PC-3 (cell line): ENCODE measurements at regions not wholly inside any gene's neighbourhood (a gene's known extent, or its start where the extent isn't known, plus 50 kb on each side); places are given as distances from the start of the nearest gene placed in this dataset.
A peak's percentile ranks its signal among the peaks of the same experiment; 100 is the strongest.

Experiments
- ATAC-seq: fragments of 200-7000 bp; cut with Tn5 transposase; 2 replicates; pipeline ENCODE4 v1.9.1; 2020; ENCODE audit warnings: mild to moderate bottlenecking, moderate library complexity
- BruUV-seq: library from RNA; stranded (reverse); fragments of 400-500 nt; replicated peaks from 2 replicates; lab custom pipeline; 2021; lab: Mats Ljungman, UMichigan
- CTCF ChIA-PET: fragments of 300-600 bp; sonication (Branson Sonifier 250); formaldehyde crosslinking; loops from one replicate; lab custom pipeline; 2022; ENCODE audit warnings: antibody characterized with exemption; lab: Charles Lee
- POLR2A ChIA-PET: fragments of 300-600 bp; sonication (Branson Sonifier 250); formaldehyde crosslinking; loops from one replicate; lab custom pipeline; 2022; ENCODE audit warnings: antibody characterized with exemption; ENCODE audit not compliant: unreplicated experiment; lab: Charles Lee
- DNase-seq: peaks from one replicate; pipeline ENCODE4 v3.0.0-alpha.2; 2015
- H2AFZ ChIP-seq: fragments of 300-600 bp; sonication (generic); 2 replicates; pipeline ENCODE4 v1.6.0; 2016; ENCODE audit warnings: antibody characterized with exemption, low read length
- H3F3A ChIP-seq: fragments of 300-600 bp; sonication (generic); one replicate; pipeline ENCODE4 v1.6.0; 2017; ENCODE audit warnings: antibody characterized with exemption, low read length, control low read depth, mild to moderate bottlenecking; ENCODE audit not compliant: unreplicated experiment
- H3K27ac ChIP-seq: fragments of 300-600 bp; sonication (generic); 2 replicates; pipeline ENCODE4 v1.5.1; 2016; ENCODE audit warnings: mild to moderate bottlenecking, low read length
- H3K27me3 ChIP-seq: fragments of 300-600 bp; sonication (generic); 2 replicates; pipeline ENCODE4 v1.6.1; 2016; ENCODE audit warnings: low read length, mixed read lengths
- H3K36me3 ChIP-seq: fragments of 300-600 bp; sonication (generic); 2 replicates; pipeline ENCODE4 v1.6.1; 2016; ENCODE audit warnings: low read depth, mixed run types, low read length, mixed read lengths
- H3K4me1 ChIP-seq: fragments of 300-600 bp; sonication (generic); 2 replicates; pipeline ENCODE4 v1.5.1; 2016; ENCODE audit warnings: low read length; ENCODE audit not compliant: insufficient read depth
- H3K4me2 ChIP-seq: fragments of 300-600 bp; sonication (generic); 2 replicates; pipeline ENCODE4 v1.6.0; 2016; ENCODE audit warnings: low read length
- H3K4me3 ChIP-seq: fragments of 300-600 bp; sonication (generic); 2 replicates; pipeline ENCODE4 v1.5.1; 2016; ENCODE audit warnings: mild to moderate bottlenecking, low read length, mixed read lengths
- H3K79me2 ChIP-seq: fragments of 300-600 bp; sonication (generic); 2 replicates; pipeline ENCODE4 v1.6.1; 2017; ENCODE audit warnings: low read length, mixed read lengths
- H3K9ac ChIP-seq: fragments of 300-600 bp; sonication (generic); 2 replicates; pipeline ENCODE4 v1.6.0; 2016; ENCODE audit warnings: mild to moderate bottlenecking, low read length
- H3K9me2 ChIP-seq: fragments of 300-600 bp; sonication (generic); replicated peaks from 2 replicates; pipeline ENCODE4 v1.6.1; 2016; ENCODE audit warnings: mixed run types, low read length, mixed read lengths
- H3K9me3 ChIP-seq: fragments of 300-600 bp; sonication (generic); 2 replicates; pipeline ENCODE4 v1.6.1; 2016; ENCODE audit warnings: low read length, mixed read lengths
- H4K20me1 ChIP-seq: fragments of 300-600 bp; sonication (generic); 2 replicates; pipeline ENCODE4 v1.6.1; 2016; ENCODE audit warnings: low read length, mixed read lengths
- CTCF ChIP-seq: fragments of 300-600 bp; sonication (generic); conservative IDR thresholded peaks from 2 replicates; pipeline ENCODE4 v1.5.1; 2017; ENCODE audit warnings: antibody characterized with exemption, low read depth, mild to moderate bottlenecking, low read length
- EZH2 ChIP-seq: fragments of 300-600 bp; sonication (generic); IDR thresholded peaks from one replicate; pipeline ENCODE4 v1.6.1; 2017; ENCODE audit warnings: antibody characterized with exemption, mild to moderate bottlenecking, low read length; ENCODE audit not compliant: unreplicated experiment
- EZH2phosphoT487 ChIP-seq: fragments of 300-600 bp; sonication (generic); IDR thresholded peaks from 2 replicates; pipeline ENCODE4 v1.6.1; 2018; ENCODE audit warnings: mild to moderate bottlenecking, antibody characterized with exemption, low read length, borderline replicate concordance
- intact Hi-C: fragments of 100-400 bp; cut with micrococcal nuclease; formaldehyde crosslinking; loops from 2 replicates; pipeline ENCODE4 v1.9.0; 2023

GRCh38 chr11:69958308-69958707 lies 119.8 kb upstream of the ANO1 start:
- DNase-seq = peak; percentile 59
- Histone ChIP-seq H4K20me1 (no peaks in the 10 kb centered on the region), H3K9me3 (no peaks in the 10 kb centered on the region), H3K4me2 (no peak overlapping the region), H3K27ac (no peak overlapping the region), H3K79me2 (no peaks in the 10 kb centered on the region), H2AFZ (no peak overlapping the region), H3K9me2 (no peaks in the 10 kb centered on the region), H3F3A (no peaks in the 10 kb centered on the region), H3K4me3 (no peak overlapping the region), H3K27me3 (no peaks in the 10 kb centered on the region), H3K36me3 (no peaks in the 10 kb centered on the region), H3K4me1 (peaks cover 22% of the 10 kb centered on the region), H3K9ac (no peak overlapping the region)
- ChIA-PET CTCF (no interaction called here), POLR2A (interaction anchor here (0.6 kb wide), 1 partner anchor 253 kb away, joined by 3 read pairs; no protein-coding TSS in a partner anchor)
- intact Hi-C loops = no loop called here
- BruUV-seq = no TSS peak
- no peak for TF ChIP-seq CTCF
- no peak for TF ChIP-seq EZH2
- TF ChIP-seq EZH2phosphoT487 = no peak
- no peak for ATAC-seq

- peaks cover 30% of the 10 kb centered on the region for H3K4me1 ChIP-seq
- ChIA-PET CTCF (no interaction called here), POLR2A (no interaction called here)
- no peak for DNase-seq
- H3K36me3 ChIP-seq = no peaks in the 10 kb centered on the region
- H3K9ac ChIP-seq = no peak overlapping the region
- H4K20me1 ChIP-seq = no peaks in the 10 kb centered on the region
- no peak for ATAC-seq
- no peaks in the 10 kb centered on the region for H3K9me2 ChIP-seq
- no peak overlapping the region for H3K27ac ChIP-seq
- H3K79me2 ChIP-seq = no peaks in the 10 kb centered on the region
- intact Hi-C loops = no loop called here
- H3K9me3 ChIP-seq = no peaks in the 10 kb centered on the region
- H3K27me3 ChIP-seq = no peaks in the 10 kb centered on the region
- TF ChIP-seq EZH2 = no peak
- TF ChIP-seq EZH2phosphoT487 = no peak
- TF ChIP-seq CTCF = no peak
- no peaks in the 10 kb centered on the region for H3F3A ChIP-seq
- no peak overlapping the region for H2AFZ ChIP-seq
- no TSS peak for BruUV-seq
- H3K4me3 ChIP-seq = no peak overlapping the region
- no peak overlapping the region for H3K4me2 ChIP-seq
These were observed 118.7 kb upstream of the ANO1 start for GRCh38 chr11:69959461-69959860.

- H3F3A ChIP-seq = no peaks in the 10 kb centered on the region
- DNase-seq (no peak), ATAC-seq (no peak)
- H3K9me3 ChIP-seq = no peaks in the 10 kb centered on the region
- H3K4me2 ChIP-seq = 0 out of 2 replicates have a peak overlapping the region, but pooled peaks have one; percentile 1
- H3K4me3 ChIP-seq = no peak overlapping the region
- H3K36me3 ChIP-seq = no peaks in the 10 kb centered on the region
- intact Hi-C loops = no loop called here
- no peaks in the 10 kb centered on the region for H3K79me2 ChIP-seq
- H3K27ac ChIP-seq = no peak overlapping the region
- BruUV-seq = no TSS peak
- H3K9me2 ChIP-seq = no peaks in the 10 kb centered on the region
- H3K9ac ChIP-seq = no peak overlapping the region
- no peaks in the 10 kb centered on the region for H4K20me1 ChIP-seq
- no peak for TF ChIP-seq CTCF
- peak overlapping the region; percentile 34 for H2AFZ ChIP-seq
- CTCF ChIA-PET = no interaction called here
- POLR2A ChIA-PET = no interaction called here
- no peaks in the 10 kb centered on the region for H3K27me3 ChIP-seq
- H3K4me1 ChIP-seq = peaks cover 35% of the 10 kb centered on the region
These were observed 116.4 kb upstream of the ANO1 start for GRCh38 chr11:69961738-69962137.
